ENCODE measurements at regions not wholly inside any gene's neighbourhood (a gene's known extent, or its start where the extent isn't known, plus 50 kb on each side); places are given as distances from the start of the nearest gene placed in this dataset.
"Not testable (repeated sequence)": the region's sequence is repeated elsewhere in the genome, so short reads cannot be mapped to it uniquely, and the experiment has no call there.

DNA sequence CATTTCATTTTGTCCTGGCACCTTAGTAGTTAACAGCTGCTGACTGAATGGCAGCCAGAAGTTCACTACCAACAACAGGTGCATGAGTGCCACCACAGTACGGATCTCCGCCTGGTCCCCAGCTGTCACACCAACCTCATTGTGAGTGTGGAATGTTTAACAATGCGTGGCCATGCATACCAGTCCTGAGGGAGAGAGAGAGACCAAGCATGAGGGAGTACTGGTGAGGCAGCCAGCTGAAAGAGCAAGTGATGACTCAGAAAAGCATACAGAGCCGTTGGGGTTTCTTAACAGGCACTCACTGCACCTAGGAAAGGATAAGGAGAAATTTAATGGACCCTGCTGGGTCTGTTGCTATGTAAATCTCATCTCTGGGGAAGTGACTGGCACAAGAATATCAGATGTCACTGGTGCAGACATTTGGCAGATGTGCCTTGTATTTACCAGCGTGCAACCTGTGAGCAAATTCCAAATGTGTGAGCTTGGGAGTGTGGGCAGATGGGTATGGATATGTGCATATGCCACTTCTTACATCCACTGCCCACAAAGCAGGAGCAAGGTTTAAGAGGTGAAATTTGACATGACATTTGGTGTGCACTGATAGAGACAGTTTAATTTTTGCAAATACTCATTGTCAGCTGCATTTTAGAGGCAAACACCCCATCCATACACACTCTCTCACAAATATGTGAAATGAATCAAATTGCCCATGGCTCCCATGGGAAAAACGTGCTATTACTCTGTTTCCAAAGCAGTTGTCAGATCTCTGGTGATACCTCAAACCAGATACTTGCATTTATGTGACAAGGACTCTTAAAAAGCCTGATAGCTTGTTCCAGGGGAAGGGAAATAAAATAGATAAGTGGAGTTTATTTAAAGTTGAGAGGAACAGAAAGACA, 245.2 kb upstream of the ARPP21 start:
- no peak for DNase-seq (ENCODE audit: low spot score)

DNA sequence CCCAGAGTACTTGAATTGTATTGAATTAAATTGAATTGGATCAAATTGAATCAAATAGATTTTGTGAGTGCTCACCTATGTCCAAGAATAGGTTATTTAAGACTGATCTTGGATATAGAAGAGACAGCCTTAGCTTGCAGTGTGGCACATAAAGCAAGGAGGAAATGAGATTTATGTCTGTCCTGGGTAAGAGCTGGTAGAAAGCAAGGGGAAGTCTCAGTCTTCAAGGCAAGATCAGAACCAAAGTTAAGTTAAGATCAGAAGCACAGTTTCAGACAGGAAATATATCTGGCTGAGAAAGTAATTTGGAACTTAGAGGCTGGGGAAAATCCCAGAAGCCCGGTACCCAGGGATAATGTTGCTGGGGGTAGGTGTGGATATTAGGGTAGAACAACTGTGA, 244.4 kb upstream of the ARPP21 start:
- no peak for DNase-seq (ENCODE audit: low spot score)

DNA sequence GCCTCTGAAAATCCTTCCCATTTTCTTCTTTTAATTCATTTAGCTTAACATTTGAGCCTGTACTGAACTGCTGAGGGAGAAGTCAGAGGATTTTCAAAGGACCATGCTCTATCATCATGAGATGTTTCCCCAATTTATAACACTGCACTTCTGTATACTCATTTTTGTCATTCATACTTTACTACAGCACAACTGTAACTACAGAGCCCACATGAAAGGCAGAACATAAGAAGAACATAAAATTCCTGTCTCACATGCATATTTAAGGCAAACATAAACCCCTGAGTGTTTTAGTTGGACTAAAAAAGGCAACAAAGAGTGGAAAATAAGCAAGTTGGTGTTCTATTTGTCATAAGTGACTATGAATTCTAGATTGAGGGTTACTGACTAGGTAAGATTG, 237.7 kb upstream of the ARPP21 start:
- DNase-seq (ENCODE audit: low spot score), result no peak

DNA sequence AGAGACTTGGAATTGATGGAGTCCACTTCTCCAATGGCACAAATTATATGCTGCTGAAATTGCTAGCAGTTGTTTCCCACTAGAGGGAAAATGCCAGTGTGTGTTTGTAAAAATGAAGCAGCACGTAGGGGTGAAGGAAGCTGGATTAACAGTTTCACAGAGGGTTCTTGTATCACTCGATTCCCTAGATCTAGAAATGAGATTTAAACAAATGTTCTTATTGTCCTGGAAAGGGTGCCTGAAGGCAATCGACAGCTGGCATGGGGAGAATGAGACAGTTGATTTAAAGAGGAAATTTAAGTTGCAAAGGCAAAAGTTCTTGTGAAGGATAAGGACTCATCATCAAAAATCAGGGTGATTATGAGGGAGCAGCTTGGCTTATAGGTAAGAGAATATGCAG, 234.8 kb upstream of the ARPP21 start:
- DNase-seq (ENCODE audit: low spot score), result no peak

- no peak for DNase-seq (ENCODE audit: low spot score)
These were observed 230.4 kb upstream of the ARPP21 start for GRCh38 chr3:35408882-35409281.

DNA sequence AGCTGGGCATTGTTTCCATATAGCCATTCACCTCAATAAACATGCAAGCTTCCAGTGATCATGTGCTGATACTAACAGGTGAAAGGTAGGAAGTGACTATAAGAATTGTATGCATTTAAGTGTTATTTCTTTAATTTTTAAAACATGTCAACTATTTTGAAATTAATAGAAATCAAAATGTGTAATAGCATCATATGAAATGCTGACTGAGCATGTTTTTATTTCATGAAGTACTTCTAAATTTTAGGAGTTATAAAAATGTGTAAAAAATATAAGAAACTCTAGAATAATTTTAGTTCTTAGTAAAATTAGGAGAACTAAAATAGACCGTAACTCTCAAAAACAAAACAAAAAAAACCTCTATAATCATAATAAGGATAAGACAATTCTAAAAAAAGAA, 229.3 kb upstream of the ARPP21 start:
- DNase-seq (ENCODE audit: low spot score), result no peak

DNA sequence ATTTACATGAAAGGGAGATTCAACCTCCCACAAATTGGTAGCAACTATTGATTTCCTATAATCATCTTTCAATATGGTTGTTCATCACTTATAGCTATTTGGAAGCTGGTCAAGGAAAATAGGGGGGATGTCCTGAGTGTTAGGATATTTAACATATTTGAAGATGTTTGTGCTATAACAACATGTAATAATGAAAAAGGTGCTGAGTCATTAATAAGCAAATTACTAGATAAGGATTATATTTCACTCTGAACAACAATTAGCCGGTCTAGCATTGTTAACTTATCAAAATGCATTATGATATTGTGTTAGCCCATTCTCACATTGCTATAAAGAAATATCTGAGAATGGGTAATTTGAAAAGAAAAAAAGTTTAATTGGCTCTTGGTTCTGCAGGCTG, 225.8 kb upstream of the ARPP21 start:
- no peak for DNase-seq (ENCODE audit: low spot score)

DNA sequence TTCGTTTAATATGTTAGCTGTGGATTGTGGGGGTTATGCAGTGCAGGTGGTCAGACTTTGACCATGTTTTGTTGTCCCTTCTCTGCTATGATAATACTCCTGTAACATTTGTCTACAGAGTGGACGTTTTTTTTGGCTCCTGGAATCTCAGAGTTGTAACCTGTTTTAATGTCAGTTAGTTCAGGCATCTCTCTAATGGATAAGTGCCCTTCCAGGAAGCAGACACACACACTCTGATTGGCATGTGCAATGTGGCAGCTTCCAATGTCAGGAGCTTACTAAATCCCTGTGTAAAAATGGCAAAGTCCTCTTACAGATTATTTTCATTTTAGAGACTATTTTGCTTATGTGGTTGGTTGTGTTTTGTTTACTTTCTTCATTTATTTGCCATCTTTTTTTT, 222.2 kb upstream of the ARPP21 start:
- no peak for DNase-seq (ENCODE audit: low spot score)

DNA sequence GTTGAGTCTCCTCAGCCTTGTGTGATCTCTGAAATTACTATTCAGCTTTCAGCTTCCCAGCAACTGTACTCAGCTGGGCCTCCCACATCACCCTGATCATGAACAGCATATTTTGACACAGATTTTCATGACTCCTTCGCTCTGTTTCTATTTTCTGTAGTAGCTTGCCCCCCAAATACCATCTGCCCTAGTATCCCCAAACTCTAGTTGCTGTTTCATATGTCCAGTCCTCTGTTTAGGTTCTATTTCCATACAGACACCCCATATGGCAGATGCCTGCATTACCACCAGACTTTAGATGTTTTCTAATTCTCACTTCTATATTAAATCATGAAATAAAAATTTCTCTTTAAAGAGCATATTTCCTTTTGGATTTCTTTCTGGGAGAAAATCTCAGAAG, 217.2 kb upstream of the ARPP21 start:
- DNase-seq (ENCODE audit: low spot score), result no peak

- DNase-seq (ENCODE audit: low spot score), result peak; percentile 67
These were observed 216.3 kb upstream of the ARPP21 start for GRCh38 chr3:35422836-35423601.

GRCh38 chr3:35426366-35426958, 212.9 kb upstream of the ARPP21 start:
- no peak for DNase-seq (ENCODE audit: low spot score)

- DNase-seq (ENCODE audit: low spot score), result no peak
These were observed 201.9 kb upstream of the ARPP21 start for GRCh38 chr3:35437381-35437780.

- no peak for DNase-seq (ENCODE audit: low spot score)
These were observed 201.2 kb upstream of the ARPP21 start for GRCh38 chr3:35438101-35438500.

DNA sequence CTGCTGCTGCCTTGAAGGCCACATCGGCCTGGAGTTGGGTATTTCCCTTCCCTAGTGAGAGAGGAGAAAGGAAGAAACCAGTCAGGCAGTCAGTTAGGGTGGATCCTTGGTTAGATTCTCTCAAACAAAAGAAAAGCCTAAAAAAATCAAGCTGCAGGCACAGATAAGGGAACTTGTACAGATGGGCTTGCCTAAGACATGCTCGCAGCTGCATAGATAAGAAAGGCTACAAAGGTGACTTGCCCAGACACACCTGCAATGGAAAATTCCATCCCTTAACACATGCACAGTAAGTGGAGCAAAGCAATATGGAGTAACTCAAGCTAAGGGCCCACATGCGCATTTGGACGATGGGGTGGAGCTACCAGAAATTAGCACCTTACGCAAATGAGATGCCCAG, 199.7 kb upstream of the ARPP21 start:
- DNase-seq (ENCODE audit: low spot score), result no peak

- no peak for DNase-seq (ENCODE audit: low spot score)
These were observed 198.5 kb upstream of the ARPP21 start for GRCh38 chr3:35440826-35441225.

- no peak for DNase-seq (ENCODE audit: low spot score)
These were observed 192.4 kb upstream of the ARPP21 start for GRCh38 chr3:35446896-35447295.

- no peak for DNase-seq (ENCODE audit: low spot score)
These were observed 191.2 kb upstream of the ARPP21 start for GRCh38 chr3:35448121-35448520.

- DNase-seq (ENCODE audit: low spot score), result no peak
These were observed 190.6 kb upstream of the ARPP21 start for GRCh38 chr3:35448681-35449080.

DNA sequence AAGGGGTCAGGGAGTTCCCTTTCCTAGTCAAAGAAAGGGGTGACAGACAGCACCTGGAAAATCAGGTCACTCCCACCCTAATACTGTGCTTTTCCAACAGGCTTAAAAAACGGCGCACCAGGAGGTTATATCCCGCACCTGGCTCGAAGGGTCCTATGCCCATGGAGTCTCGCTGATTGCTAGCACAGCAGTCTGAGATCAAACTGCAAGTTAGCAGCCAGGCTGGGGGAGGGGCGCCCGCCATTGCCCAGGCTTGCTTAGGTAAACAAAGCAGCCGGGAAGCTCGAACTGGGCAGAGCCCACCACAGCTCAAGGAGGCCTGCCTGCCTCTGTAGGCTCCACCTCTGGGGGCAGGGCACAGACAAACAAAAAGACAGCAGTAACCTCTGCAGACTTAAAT, 184.5 kb upstream of the ARPP21 start:
- not testable (repeated sequence) for DNase-seq (ENCODE audit: low spot score)

DNA sequence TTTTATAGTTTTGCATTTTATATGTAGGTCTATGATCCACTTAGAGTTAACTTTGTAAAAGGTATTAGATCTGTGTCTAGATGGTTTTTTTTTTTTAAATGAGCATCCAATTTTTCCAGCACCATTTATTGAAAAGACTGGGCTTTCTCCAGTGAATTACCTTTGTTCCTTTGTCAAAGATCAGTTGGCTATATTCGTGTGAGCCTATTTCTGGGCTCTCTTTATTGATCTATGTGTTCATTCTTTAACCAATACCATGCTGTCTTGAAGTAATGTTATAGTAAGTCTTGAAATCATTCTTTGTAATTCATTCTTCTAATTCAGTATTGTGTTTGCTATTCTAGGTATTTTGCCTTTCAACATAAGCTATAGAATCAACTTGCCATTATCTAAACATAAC, 165.4 kb upstream of the ARPP21 start:
- DNase-seq (ENCODE audit: low spot score), result no peak

- DNase-seq (ENCODE audit: low spot score), result not testable (repeated sequence)
These were observed 156.8 kb upstream of the ARPP21 start for GRCh38 chr3:35482566-35482965.

- no peak for DNase-seq (ENCODE audit: low spot score)
These were observed 156.2 kb upstream of the ARPP21 start for GRCh38 chr3:35483131-35483530.

DNA sequence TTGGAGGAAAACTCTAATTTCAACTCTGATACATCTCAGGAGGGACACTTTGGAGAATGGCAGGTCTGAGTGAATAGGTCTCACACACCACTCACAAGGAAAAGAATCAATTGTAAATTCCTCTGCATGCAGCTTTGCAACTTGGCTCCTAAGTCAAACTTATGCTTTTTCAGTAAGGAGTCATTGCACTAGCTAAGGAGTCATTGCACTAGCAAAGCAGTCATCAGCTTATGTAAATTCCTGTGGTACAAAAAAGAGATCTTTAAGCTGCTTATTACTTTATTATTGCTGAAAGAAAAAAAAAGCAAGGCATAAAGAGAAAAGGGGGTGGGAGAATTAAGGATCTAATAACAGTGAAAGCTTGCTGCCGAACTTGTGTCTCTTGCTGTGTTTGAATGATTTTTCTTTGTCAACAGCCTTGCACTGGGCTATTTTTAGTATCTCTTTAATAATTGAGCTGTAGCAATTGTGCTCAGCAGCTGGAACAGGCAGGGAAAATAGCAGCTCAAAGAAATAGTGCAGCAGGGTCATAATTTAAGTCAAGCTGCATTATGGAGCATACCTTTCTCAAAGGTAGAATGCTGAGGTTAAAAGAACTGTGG, 154.3 kb upstream of the ARPP21 start:
- DNase-seq (ENCODE audit: low spot score), result no peak
